Neural cell (in vitro differentiated cells): ENCODE measurements at regions not wholly inside any gene's neighbourhood (a gene's known extent, or its start where the extent isn't known, plus 50 kb on each side); places are given as distances from the start of the nearest gene placed in this dataset.

Experiments
- EP300 ChIP-seq: fragments of 450-650 bp; conservative IDR thresholded peaks from 2 replicates; pipeline ENCODE4 v1.6.1; 2014; ENCODE audit warnings: antibody characterized with exemption, mild to moderate bottlenecking, moderate library complexity; ENCODE audit not compliant: poor library complexity, severe bottlenecking
- EZH2 ChIP-seq: fragments of 200-600, 300-800 bp; shearing (Covaris generic), sonication (generic); IDR thresholded peaks from 2 replicates; pipeline ENCODE4 v1.6.1; 2014; ENCODE audit warnings: antibody characterized with exemption, low read length, borderline replicate concordance, mild to moderate bottlenecking; ENCODE audit not compliant: insufficient read depth, poor library complexity, severe bottlenecking
- POLR2AphosphoS5 ChIP-seq: IDR thresholded peaks from 2 replicates; pipeline ENCODE4 v1.6.1; 2012
- RAD21 ChIP-seq: fragments of 450-650 bp; conservative IDR thresholded peaks from 2 replicates; pipeline ENCODE4 v1.6.1; 2014; ENCODE audit warnings: antibody characterized with exemption, mild to moderate bottlenecking, moderate library complexity
- SMC3 ChIP-seq: fragments of 450-650 bp; conservative IDR thresholded peaks from 2 replicates; pipeline ENCODE4 v1.6.1; 2014; ENCODE audit warnings: antibody characterized with exemption, mild to moderate bottlenecking, moderate library complexity; ENCODE audit not compliant: poor library complexity
- TAF1 ChIP-seq: IDR thresholded peaks from 2 replicates; pipeline ENCODE4 v1.6.1; 2012; ENCODE audit warnings: low read depth
- TF ChIP-seq, protein P1 (sequence below): fragments of 450-650 bp; IDR thresholded peaks from 2 replicates; pipeline ENCODE4 v1.5.1; 2014; ENCODE audit warnings: antibody characterized with exemption, mild to moderate bottlenecking, moderate library complexity; ENCODE audit not compliant: poor library complexity, severe bottlenecking
- TF ChIP-seq, protein P2 (sequence below): IDR thresholded peaks from 2 replicates; pipeline ENCODE4 v1.6.1; 2012; ENCODE audit warnings: borderline replicate concordance

DNA sequence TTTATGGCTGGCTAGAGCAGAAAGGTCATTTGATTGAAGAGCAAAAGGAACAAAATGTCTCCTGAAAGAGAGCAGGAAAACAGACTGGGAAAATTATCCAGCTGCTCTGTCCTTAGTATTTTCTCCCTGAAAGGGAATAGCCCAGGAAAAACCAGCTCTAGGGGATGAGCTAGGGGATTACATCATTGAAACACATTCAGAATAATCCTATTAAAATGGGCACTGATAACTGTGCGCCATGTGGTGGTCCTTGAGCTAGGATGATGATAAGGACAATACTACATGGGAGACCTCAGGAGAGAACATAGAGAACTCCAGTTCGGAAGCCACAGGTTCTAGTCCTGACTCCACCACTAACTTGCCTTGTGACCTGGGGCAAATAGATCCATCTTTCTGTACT is 873.8 kb downstream of the TYW1 start:
- TF ChIP-seq, protein P1, sequence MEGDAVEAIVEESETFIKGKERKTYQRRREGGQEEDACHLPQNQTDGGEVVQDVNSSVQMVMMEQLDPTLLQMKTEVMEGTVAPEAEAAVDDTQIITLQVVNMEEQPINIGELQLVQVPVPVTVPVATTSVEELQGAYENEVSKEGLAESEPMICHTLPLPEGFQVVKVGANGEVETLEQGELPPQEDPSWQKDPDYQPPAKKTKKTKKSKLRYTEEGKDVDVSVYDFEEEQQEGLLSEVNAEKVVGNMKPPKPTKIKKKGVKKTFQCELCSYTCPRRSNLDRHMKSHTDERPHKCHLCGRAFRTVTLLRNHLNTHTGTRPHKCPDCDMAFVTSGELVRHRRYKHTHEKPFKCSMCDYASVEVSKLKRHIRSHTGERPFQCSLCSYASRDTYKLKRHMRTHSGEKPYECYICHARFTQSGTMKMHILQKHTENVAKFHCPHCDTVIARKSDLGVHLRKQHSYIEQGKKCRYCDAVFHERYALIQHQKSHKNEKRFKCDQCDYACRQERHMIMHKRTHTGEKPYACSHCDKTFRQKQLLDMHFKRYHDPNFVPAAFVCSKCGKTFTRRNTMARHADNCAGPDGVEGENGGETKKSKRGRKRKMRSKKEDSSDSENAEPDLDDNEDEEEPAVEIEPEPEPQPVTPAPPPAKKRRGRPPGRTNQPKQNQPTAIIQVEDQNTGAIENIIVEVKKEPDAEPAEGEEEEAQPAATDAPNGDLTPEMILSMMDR = no peak
- TF ChIP-seq POLR2AphosphoS5 (no peak), EP300 (no peak), EZH2 (no peak), SMC3 (no peak), RAD21 (no peak), TAF1 (no peak)
- TF ChIP-seq, protein P2, sequence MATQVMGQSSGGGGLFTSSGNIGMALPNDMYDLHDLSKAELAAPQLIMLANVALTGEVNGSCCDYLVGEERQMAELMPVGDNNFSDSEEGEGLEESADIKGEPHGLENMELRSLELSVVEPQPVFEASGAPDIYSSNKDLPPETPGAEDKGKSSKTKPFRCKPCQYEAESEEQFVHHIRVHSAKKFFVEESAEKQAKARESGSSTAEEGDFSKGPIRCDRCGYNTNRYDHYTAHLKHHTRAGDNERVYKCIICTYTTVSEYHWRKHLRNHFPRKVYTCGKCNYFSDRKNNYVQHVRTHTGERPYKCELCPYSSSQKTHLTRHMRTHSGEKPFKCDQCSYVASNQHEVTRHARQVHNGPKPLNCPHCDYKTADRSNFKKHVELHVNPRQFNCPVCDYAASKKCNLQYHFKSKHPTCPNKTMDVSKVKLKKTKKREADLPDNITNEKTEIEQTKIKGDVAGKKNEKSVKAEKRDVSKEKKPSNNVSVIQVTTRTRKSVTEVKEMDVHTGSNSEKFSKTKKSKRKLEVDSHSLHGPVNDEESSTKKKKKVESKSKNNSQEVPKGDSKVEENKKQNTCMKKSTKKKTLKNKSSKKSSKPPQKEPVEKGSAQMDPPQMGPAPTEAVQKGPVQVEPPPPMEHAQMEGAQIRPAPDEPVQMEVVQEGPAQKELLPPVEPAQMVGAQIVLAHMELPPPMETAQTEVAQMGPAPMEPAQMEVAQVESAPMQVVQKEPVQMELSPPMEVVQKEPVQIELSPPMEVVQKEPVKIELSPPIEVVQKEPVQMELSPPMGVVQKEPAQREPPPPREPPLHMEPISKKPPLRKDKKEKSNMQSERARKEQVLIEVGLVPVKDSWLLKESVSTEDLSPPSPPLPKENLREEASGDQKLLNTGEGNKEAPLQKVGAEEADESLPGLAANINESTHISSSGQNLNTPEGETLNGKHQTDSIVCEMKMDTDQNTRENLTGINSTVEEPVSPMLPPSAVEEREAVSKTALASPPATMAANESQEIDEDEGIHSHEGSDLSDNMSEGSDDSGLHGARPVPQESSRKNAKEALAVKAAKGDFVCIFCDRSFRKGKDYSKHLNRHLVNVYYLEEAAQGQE = no peak
